Left ventricle myocardium superior (tissue), 1 donor: ENCODE measurements at regions not wholly inside any gene's neighbourhood (a gene's known extent, or its start where the extent isn't known, plus 50 kb on each side); places are given as distances from the start of the nearest gene placed in this dataset.
"Not testable (repeated sequence)": the region's sequence is repeated elsewhere in the genome, so short reads cannot be mapped to it uniquely, and the experiment has no call there.

ENCODE experiments used
- ATAC-seq: fragments of 200-7000 bp; cut with Tn5 transposase; one replicate; pipeline ENCODE4 v1.9.1; 2020; ENCODE audit warnings: mild to moderate bottlenecking, moderate library complexity
- DNase-seq: peaks from one replicate; pipeline ENCODE4 v3.0.0-alpha.2; 2020
- intact Hi-C: fragments of 100-400 bp; cut with micrococcal nuclease; formaldehyde crosslinking; loops from one replicate; pipeline ENCODE4 v1.11.0; 2022
- donor health status: DM: no; HTN: yes; CAD: no; lungs with severe emphysema.

DNA sequence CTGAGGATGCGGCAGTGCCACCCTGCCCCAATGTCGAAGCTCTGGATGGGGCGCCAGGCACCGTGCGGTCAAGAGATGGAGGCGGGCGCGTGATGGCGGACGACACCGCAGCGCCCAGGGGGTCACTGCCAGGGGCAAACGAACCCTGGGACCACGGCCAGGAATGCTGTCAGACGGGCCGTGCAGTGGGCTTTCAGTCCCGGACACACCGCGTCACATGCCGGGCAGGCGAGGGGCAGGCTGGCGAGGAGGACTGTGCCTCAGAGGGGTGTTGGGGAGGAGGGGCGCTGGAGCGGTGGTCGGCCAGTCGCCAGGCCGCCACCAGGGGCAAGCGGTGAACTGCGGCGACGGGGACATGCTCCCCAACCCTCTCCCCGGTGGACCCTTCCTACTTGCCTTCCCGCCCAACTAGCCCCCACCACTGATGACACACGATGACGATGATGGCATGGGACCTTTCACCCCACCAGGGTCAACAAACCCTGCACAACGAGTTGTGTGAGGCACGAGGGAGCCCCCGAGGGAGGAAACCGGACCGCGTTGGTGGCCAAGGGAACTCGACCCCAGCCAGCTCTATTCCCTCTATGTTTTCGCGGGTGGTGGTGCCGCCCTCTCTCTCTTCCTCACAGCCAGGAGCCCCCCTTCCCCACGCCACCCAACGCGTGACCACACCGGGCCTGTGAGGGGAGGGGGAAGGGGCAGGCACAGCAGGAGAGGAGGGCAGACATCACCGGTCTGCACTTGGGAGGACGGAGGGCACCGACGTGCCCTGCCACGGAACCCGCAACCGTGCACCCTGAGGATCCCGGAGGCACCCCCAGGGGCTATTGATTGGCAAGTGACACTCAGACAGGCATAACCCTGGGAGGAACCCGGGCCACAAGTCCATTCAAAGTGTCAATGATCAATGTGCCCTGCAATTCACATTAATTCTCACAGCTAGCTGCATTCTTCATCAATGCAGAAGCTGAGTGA is 1960.9 kb upstream of the DEFB115 start:
- ATAC-seq (no peak), DNase-seq (no peak)

DNA sequence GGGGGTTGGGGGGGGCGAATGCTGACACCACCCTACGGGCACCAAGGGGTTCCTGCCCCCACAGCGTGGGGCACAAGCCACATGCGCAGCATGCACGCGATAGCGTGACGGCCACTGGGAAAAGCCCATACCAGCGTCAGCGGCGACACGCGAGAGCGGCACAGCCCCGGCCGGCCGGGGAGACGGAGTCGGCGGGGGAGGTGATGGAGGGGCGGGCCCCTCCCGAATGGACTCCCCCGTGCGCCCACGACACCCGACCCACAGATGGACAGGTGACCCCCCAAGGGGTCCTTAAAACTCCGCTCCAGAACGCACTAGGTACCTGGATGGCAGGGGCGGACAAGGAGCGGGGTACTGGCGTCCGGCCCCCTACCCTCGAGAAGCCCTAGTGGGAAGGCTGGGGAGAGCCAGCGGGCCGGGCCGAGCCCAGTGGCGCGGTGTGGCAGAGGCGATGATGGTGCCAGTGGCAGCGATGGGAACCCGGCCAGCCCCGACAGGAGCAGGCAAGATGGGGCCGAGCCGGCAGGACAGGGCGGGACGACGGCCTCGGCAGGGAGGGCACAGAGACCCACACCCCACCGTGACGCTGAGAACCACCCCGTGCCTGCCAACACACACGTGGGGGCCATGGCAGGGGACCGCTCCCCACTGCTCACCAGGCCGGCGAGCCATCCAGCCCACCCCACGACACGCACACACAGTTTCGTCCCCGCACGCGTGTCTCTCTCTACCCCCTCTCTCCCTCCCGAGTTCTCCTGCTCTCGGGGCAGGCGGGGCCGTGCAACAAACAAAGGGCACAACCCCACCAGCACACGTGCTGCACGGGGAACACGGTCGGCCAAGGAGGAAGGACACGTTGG is 1959.8 kb upstream of the DEFB115 start:
- DNase-seq (no peak), ATAC-seq (no peak)
- intact Hi-C loops: no loop called here

More for the DNA sequence above, 1960.9 kb upstream of the DEFB115 start:
- intact Hi-C loops: no loop called here

DNA sequence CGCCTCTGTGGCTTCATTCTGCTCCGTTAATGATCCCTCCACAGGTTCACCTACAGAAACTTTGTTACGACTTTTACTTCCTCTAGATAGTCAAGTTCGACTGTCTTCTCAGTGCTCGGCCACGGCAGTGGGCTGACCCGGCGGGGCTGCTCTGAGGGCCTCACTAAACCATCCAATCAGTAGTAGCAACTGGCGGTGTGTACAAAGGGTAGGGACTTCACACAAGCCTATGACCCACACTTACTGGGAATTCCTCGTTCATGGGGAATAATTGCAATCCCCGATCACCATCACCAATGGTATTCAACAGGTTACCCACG is 1959.2 kb upstream of the DEFB115 start:
- intact Hi-C loops: no loop called here
- no peak for ATAC-seq
- no peak for DNase-seq

DNA sequence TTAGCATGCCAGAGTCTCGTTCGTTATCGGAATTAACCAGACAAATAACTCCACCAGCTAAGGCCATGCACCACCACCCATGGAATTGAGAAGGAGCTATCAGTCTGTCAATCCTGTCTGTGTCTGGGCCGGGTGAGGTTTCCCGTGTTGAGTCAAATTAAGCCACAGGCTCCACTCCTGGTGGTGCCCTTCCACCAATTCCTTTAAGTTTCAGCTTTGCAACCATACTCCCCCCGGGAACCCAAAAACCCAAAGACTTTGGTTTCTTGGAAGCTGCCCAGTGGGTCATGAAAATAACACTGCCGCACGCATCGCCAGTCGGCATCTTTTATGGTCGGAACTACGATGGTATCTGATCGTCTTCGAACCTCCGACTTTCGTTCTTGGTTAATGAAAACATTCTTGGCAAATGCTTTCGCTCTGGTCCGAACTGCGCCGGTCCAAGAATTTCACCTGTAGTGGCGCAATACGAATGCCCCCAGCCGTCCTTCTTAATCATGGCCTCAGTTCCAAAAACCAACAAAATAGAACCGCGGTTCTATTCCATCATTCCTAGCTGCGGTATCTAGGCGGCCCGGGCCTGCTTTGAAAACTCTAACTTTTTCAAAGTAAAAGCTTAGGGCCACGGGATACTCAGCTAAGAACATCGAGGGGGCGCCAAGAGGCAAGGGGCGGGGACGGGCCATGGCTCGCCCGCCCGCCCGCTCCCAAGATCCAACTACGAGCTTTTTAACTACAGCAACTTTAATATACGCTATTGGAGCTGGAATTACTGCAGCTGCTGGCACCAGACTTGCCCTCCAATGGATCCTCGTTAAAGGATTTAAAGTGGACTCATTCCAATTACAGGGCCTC is 1958.5 kb upstream of the DEFB115 start:
- DNase-seq: no peak
- intact Hi-C loops: no loop called here
- no peak for ATAC-seq

DNA sequence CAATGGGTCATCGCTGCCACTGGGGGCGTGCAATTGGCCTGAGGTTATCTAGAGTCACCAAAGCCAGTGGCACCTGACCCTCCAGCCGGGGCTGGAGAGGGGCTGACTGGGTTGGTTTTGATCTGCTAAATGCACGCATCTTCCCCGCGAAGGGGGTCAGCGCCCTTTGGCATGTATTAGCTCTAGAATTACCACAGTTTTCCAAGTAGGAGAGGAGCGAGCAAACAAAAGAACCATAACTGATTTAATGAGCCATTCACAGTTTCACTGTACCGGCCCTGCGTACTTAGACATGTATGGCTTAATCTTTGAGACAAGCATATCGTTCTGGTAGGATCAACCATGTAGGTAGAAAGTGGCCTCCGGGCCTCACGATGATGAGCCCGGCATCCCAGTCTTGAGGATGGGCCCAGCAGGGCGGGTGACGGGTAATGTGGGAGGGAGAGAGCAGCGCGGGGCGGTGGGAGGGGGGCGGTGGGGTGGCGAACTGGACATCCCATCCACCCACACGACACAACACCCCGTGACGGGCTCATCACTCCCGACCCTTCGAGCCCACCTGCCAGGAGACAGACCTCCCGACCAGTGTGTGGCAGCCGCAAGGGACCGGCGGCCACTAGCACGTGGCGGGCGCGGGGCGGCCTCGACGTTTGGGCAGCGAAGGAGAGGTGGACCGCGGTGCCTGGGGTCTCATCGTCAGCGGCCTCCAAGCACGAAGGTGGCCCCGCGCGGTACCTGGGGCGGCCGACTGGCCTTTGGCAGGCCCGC is 1957.5 kb upstream of the DEFB115 start:
- ATAC-seq (no peak), DNase-seq (no peak)
- intact Hi-C loops: no loop called here

DNA sequence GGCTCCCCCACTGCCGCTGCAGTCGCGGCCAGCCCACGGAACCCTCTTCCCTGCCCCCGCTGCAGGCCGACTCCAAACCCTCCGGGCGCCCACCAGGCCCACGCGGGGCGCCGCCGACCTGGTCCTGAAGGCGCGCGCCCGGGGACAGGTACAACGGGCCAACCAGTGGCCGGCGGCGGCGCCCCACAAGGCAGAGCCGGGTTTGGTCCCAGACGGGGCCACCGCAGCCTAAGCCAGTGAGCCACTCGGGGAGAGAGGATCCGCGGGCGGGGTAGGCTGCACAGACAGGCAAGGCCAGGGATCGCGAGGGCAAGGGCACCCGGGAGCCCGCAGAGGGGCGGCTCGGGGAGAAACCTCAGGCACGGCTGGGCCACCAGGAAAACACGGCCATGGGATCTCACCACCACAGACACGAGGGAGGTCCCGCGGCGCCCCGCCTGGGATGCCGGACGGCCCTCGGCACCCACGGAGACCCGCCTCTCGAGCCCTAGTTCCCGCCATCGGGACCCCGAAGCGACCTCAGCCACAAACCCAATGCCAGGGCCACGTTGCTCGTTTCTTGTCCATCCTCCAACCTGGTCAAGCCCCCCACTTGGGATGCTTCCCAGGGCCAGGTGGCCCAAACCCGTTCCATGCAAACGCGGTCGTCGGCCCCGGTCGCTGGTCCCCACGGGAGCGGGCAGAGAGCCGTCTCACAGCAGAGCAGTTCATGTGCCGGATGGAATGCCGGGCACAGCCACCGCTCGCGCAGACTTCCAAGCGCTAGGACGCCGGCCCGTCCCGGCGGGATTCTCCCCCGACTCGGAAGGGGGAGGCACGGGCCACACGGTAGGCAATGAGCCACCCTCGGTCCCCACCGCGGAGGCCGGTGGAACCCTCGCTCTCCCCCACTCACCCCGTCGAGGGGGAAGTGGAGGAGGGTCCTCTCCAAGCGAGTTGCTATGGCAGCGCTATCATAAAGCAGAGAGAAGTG is 1956.6 kb upstream of the DEFB115 start:
- DNase-seq (no peak), ATAC-seq (no peak)
- intact Hi-C loops: no loop called here

DNA sequence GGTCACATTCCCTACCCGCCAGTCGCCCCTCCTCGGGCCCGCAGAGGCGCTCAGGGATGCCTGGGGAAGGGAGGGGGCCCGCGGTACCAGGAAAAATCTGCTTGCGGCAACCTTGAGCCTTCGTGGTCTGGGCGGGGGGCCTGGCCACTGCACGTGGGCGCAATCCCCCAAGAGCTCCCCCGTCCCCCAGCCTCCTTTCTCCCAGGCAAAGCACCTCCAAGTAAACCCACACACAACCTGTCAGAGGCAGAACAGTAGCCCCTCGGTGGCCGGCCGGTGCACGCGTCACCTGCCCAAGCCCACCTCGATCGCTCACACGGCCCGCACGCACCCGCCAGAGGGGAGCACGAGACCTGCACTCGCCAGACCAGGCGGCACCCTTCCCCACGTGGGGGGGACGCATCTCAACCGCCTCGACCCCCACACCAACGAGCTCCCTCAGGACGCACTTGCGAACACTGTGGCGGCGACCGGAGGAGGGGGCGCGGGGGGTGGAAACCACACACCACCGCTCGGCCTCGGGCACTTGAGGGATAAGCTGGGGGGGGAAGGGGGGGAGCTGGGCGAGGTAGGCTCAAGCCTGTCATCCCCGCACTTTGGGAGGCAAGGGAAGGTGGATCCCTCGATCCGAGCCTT is 1955.7 kb upstream of the DEFB115 start:
- ATAC-seq (no peak), DNase-seq (no peak)
- intact Hi-C loops: no loop called here

DNA sequence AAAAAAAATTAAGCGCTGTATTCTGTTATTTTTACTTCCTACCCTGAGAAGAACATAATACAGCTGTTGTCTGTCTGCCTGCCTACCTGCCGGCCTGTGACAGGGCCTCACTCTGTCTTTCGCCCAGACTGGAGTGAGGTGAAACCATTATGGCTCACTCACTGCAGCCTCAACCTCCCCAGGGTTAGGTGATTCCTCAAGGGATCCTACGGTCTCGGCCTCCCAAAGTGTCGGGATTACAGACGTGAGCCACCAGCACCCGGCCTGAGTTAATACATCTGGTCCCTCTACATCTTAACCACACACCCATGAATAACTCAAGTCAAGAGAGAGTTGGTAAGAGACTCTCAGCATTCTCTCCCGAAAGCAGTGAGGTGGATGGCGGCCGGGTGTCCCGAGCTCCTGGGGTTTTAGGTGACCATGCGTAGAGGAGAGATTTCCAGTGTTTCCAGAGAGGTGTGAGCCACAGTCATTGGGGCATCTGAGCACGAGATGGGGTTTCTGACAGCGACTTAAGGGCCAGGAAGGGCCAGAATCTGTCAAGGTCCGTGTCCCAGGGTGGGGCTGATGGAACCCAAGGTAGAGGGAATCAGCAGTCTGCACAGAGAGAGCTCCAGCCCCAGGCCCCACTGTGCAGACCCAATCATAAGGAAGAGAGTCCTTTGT is 1954.4 kb upstream of the DEFB115 start:
- ATAC-seq: no peak
- DNase-seq: no peak
- intact Hi-C loops: no loop called here

DNA sequence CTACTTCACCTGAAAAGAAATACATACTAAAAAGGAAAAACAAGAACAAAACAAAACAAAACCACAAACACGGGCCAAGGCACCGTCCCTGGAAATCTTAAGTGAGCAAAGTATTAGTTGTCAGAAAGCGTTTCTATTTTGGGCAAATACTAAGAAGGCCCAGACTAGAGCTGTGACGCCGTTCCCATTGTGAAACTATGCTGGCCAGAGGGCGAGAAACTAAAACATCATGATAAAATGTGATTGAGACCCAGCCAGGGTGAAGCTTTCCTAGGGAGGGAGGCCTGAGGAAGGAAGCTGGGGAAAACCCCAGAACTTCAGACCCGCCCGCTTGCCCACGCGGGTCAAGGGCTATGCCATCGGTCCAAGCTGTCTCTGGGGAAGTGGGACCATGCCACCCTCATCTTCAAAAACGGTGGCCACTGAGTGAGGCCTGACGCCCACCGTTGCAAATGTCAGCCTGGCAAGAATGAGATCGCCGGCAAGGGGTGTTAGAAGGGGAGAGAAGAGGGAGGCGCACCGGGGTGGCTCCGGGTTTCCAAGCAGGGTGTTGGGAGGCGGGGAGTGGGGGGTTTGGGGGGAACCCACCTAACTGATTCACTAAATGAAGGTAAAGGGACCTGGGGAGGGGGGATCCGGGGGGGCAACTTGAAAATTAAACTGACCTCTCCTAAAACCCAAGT is 1950.9 kb upstream of the DEFB115 start:
- DNase-seq (no peak), ATAC-seq (no peak)
- intact Hi-C loops: no loop called here

DNA sequence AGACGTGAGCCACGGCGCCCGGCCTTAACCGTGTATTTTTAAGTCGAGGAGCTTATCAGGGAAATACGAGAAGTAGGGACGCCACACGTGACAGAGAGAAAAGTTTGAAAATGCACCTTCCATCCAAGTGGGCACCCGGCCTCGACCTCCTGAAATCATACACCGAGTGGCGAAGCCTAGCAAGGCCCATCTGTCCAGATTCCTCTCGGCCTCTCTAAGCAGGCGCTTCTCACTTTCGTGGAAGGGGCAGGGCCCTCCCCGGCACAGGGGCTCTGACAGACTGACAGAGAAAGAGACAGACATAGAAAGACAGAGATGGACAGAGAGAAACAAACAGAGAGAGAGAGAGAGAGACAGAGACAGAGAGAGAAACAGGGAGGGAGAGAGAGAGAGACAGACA is 1950.0 kb upstream of the DEFB115 start:
- intact Hi-C loops, ATAC-seq, DNase-seq: not testable (repeated sequence)

DNA sequence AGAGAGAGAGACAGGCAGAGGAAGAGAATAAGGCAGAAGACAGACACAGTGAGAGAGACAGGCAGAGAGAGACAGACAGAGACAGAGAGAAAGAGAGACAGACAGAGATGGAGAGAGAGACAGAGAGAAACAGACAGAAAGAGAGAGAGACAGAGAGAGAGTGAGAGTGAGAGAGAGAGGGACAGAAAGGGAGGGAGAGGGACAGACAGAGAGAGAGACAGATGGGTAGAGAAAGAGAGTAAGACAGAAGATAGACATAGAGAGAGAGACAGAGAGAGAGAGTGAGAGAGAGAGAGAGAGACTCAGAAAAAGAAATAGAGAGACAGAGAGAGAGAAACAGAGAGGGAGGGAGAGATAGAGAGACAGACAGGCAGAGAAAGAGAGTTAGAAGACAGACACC is 1948.5 kb upstream of the DEFB115 start:
- ATAC-seq, intact Hi-C loops, DNase-seq: not testable (repeated sequence)

DNA sequence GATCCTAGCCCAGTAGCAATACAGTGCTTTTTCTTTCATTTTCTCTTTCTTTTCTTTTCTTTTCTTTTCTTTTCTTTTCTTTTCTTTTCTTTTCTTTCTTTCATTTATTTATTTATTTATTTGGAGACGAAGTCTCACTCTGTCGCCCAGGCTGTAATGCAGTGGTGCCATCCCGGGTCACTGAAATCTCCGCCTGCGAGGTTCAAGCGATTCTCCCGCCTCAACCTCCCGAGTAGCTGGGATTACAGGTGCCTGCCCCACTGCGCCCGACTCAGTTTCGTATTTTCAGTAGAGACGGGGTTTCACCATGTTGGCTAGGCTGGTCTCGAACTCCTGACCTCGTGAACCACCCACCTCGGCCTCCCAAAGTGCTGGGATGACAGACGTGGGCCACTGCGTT is 1948.0 kb upstream of the DEFB115 start:
- DNase-seq, intact Hi-C loops: not testable (repeated sequence)

DNA sequence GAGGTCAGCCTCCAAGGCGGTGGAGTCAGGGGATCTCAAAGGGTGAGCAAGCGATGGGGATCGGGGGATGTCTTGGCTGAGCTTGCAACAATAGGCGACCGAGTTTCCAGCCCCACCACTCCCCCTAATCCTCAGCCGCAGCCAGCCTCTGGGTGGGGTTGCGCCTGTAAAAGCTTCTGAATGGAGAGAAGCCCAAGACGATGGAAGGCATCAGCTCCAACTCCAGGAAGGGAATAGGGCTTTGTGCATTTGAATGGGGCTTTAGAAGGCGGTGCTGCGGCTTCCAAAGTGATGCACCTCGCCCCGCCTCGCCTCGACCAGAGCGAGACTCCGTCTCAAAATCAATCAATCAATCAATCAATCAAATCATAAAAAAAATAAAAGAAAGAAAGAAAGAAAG is 1946.4 kb upstream of the DEFB115 start:
- ATAC-seq, intact Hi-C loops, DNase-seq: not testable (repeated sequence)

More for the DNA sequence above, 1948.0 kb upstream of the DEFB115 start:
- ATAC-seq: not testable (repeated sequence)

DNA sequence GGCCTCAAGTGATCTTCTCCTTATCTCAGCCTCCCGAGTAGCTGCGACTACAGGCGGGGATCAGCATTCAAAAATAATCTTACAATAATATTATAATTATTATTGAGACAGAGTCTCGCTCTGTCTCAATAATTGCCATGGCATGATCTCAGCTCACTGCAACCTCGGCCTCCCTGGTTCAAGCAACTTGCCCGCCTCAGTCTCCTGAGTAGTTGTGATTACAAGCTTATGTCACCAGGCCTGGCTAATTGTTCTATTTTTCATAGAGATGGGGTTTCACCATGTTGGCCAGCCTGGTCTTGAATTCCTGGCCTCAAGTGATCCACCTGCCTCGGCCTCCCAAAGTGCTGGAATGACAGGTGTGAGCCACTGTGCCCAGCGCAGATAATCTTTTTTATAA is 1944.8 kb upstream of the DEFB115 start:
- ATAC-seq, DNase-seq, intact Hi-C loops: not testable (repeated sequence)

DNA sequence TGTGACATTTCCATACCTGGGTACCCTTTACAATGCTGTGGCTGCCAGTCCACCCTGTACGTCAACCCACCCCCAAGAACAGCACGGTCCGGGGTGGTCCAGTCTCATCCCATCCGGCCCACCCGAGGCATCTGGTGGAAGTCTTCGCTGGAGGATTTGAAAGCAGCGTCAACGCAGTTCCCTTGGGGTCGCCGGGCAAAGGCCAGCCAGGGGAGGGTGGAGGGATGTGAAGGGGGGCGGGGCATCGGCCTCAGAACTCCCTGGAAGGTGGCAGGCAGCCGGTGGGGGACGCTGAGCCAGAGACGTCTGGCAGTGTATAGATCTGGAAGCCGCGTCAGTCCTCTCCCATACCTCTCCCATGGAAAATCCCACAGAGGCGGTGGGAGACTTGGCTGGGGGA is 1944.0 kb upstream of the DEFB115 start:
- ATAC-seq (no peak), DNase-seq (no peak)
- intact Hi-C loops: no loop called here

DNA sequence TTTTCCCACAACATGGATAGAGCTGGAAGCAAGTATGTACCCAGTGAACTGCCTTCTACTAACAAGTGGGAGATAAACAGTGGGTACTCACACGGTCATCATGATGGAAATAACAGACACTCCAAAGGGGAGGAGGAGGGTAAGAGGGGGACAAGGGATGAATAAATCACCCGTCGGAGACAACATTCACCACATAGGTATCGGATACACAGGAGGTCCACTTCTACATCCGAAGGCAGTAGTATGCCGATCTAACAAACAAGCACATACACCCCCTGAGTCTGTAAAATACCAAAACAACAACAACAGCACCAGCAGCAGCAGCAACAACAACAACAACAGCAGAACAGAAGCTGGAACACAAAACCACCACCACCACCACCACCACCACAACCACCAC is 1943.2 kb upstream of the DEFB115 start:
- intact Hi-C loops: no loop called here
- ATAC-seq (no peak), DNase-seq (no peak)
